HG03571 (cell line): ENCODE measurements at regions not wholly inside any gene's neighbourhood (a gene's known extent, or its start where the extent isn't known, plus 50 kb on each side); places are given as distances from the start of the nearest gene placed in this dataset.
"Not testable (repeated sequence)": the region's sequence is repeated elsewhere in the genome, so short reads cannot be mapped to it uniquely, and the experiment has no call there.

ENCODE experiments used
- ATAC-seq: cut with Tn5 transposase; IDR thresholded peaks from one replicate; pipeline ENCODE4 v1.9.1; 2021; ENCODE audit not compliant: unreplicated experiment

- ATAC-seq = no peak
Observed at GRCh38 chr2:57674743-57675142, 371.9 kb upstream of the VRK2 start.

- no peak for ATAC-seq
Observed at GRCh38 chr2:57677296-57677695, 369.3 kb upstream of the VRK2 start.

GRCh38 chr2:57681650-57682049 lies 365.0 kb upstream of the VRK2 start:
- ATAC-seq = no peak

GRCh38 chr2:57685032-57685431 lies 361.6 kb upstream of the VRK2 start:
- ATAC-seq = no peak

- no peak for ATAC-seq
Observed at GRCh38 chr2:57692395-57692794, 354.2 kb upstream of the VRK2 start.

- no peak for ATAC-seq
Observed at GRCh38 chr2:57693177-57693576, 353.4 kb upstream of the VRK2 start.

GRCh38 chr2:57693965-57694364 lies 352.6 kb upstream of the VRK2 start:
- no peak for ATAC-seq

GRCh38 chr2:57696016-57696415 lies 350.6 kb upstream of the VRK2 start:
- no peak for ATAC-seq

- ATAC-seq = no peak
Observed at GRCh38 chr2:57698392-57698791, 348.2 kb upstream of the VRK2 start.

- ATAC-seq = no peak
Observed at GRCh38 chr2:57698935-57699449, 347.6 kb upstream of the VRK2 start.

- ATAC-seq = no peak
Observed at GRCh38 chr2:57701391-57701791, 345.2 kb upstream of the VRK2 start.

GRCh38 chr2:57703407-57703806 lies 343.2 kb upstream of the VRK2 start:
- ATAC-seq = no peak

GRCh38 chr2:57707794-57708193 lies 338.8 kb upstream of the VRK2 start:
- ATAC-seq = not testable (repeated sequence)

- no peak for ATAC-seq
Observed at GRCh38 chr2:57711991-57712390, 334.6 kb upstream of the VRK2 start.

GRCh38 chr2:57720728-57721627 lies 325.6 kb upstream of the VRK2 start:
- ATAC-seq = peak; percentile 99

GRCh38 chr2:57725337-57725947 lies 321.2 kb upstream of the VRK2 start:
- ATAC-seq = no peak

GRCh38 chr2:57726294-57726693 lies 320.3 kb upstream of the VRK2 start:
- peak; percentile 54 for ATAC-seq

- ATAC-seq = no peak
Observed at GRCh38 chr2:57728691-57729090, 317.9 kb upstream of the VRK2 start.

GRCh38 chr2:57733956-57734355 lies 312.6 kb upstream of the VRK2 start:
- ATAC-seq = no peak

- no peak for ATAC-seq
Observed at GRCh38 chr2:57740891-57741290, 305.7 kb upstream of the VRK2 start.

GRCh38 chr2:57753636-57754035 lies 293.0 kb upstream of the VRK2 start:
- ATAC-seq = no peak

- no peak for ATAC-seq
Observed at GRCh38 chr2:57758686-57759085, 287.9 kb upstream of the VRK2 start.
